ENCODE measurements at regions not wholly inside any gene's neighbourhood (a gene's known extent, or its start where the extent isn't known, plus 50 kb on each side); places are given as distances from the start of the nearest gene placed in this dataset.

DNA sequence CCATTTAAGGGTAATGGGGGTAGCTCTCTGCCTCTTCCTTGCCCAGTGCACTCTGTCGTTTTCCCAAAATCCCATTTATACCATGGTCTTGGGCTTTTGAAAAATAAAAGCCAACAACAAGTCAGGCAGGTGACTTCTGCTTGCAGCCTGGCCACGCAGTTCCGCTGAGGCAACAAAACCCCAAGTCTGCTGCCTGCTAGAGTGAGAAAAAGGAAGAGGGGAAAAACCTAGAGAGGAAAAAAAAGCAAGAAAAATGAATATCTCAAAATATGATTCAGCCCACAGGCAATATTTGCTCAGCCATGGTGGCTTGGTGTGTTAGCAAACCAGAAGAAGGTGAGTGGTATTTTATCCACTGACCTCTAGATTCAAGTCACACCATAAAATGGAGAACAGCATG is 148.2 kb upstream of the FSTL4 start:
- no peaks in the 10 kb centered on the region for H3K36me3 ChIP-seq
- ATAC-seq (no peak), DNase-seq (no peak)
- no peak overlapping the region for H3K27ac ChIP-seq
- TF ChIP-seq, protein P1, sequence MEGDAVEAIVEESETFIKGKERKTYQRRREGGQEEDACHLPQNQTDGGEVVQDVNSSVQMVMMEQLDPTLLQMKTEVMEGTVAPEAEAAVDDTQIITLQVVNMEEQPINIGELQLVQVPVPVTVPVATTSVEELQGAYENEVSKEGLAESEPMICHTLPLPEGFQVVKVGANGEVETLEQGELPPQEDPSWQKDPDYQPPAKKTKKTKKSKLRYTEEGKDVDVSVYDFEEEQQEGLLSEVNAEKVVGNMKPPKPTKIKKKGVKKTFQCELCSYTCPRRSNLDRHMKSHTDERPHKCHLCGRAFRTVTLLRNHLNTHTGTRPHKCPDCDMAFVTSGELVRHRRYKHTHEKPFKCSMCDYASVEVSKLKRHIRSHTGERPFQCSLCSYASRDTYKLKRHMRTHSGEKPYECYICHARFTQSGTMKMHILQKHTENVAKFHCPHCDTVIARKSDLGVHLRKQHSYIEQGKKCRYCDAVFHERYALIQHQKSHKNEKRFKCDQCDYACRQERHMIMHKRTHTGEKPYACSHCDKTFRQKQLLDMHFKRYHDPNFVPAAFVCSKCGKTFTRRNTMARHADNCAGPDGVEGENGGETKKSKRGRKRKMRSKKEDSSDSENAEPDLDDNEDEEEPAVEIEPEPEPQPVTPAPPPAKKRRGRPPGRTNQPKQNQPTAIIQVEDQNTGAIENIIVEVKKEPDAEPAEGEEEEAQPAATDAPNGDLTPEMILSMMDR (IDR thresholded peaks at IDR 0.05) = no peak
- no peak overlapping the region for H3K4me3 ChIP-seq
- intact Hi-C loops (cut with DNase I) = no loop called here
- no peaks in the 10 kb centered on the region for H3K27me3 ChIP-seq (ENCODE audit: low read depth)
- no peaks in the 10 kb centered on the region for H3K4me1 ChIP-seq
- H3K9me3 ChIP-seq = no peaks in the 10 kb centered on the region

- Histone ChIP-seq H3K4me3 (no peak overlapping the region), H3K4me1 (no peaks in the 10 kb centered on the region), H3K9me3 (no peaks in the 10 kb centered on the region), H3K36me3 (no peaks in the 10 kb centered on the region), H3K27ac (no peak overlapping the region), H3K27me3 (ENCODE audit: low read depth) (no peaks in the 10 kb centered on the region)
- TF ChIP-seq, protein P1 (IDR thresholded peaks at IDR 0.05) = no peak
- intact Hi-C loops (cut with DNase I) = no loop called here
- no peak for DNase-seq
- no peak for ATAC-seq
Observed at GRCh38 chr5:133758641-133759040, 146.3 kb upstream of the FSTL4 start.

DNA sequence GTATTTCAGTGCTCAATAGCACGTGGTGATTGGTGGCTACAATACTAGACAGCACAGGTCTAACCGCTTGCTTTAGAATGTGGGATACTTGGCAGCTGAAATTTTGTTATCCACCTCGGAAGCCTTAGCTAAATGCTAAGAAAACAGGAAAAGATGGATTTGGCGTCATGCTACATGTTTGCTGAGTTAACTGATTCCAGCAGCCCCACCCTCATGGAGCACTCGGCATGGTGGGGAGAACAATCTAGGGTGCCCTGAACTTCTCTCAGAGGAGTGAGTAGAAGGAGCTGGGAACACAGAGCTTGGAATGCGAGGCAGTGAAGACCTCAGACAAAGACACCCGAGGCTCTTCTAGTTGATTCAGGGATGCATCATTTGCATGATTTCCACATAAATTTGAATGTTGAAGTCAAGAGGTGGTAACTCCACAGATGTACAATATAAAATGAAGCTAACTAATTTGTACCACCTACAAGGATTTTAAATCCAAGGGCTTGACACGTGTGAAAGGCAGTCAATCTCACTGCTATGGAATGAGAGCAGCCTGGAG is 145.1 kb upstream of the FSTL4 start:
- no peaks in the 10 kb centered on the region for H3K9me3 ChIP-seq
- H3K4me1 ChIP-seq = no peaks in the 10 kb centered on the region
- ATAC-seq (no peak), DNase-seq (no peak)
- H3K27me3 ChIP-seq (ENCODE audit: low read depth) = no peaks in the 10 kb centered on the region
- no peaks in the 10 kb centered on the region for H3K36me3 ChIP-seq
- TF ChIP-seq, protein P1 (IDR thresholded peaks at IDR 0.05) = no peak
- no peak overlapping the region for H3K27ac ChIP-seq
- no peak overlapping the region for H3K4me3 ChIP-seq
- intact Hi-C loops (cut with DNase I) = no loop called here

- no peaks in the 10 kb centered on the region for H3K36me3 ChIP-seq
Observed at GRCh38 chr5:133756756-133757155, 144.4 kb upstream of the FSTL4 start.

DNA sequence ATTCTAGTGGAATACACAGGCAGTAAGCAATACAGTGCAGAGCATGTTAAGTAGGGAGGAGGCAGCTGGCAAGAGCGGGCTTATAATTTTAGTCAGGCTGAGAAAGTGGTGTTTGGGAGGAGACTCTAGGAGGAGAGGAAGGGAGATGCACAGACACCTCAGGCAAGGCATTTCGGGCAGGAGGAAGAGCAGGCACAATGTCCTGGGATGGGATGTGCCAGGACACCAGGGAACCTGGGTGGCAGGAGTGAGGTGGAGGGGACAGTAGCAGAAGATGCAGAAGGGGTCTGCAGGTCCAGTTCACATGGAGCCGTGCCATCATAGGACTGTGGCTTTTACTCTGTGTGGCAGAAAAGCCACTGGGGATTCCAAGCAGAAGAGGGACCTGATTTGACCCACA is 143.7 kb upstream of the FSTL4 start:
- TF ChIP-seq, protein P1 (IDR thresholded peaks at IDR 0.05) = no peak
- no peaks in the 10 kb centered on the region for H3K9me3 ChIP-seq
- H3K27me3 ChIP-seq (ENCODE audit: low read depth) = no peaks in the 10 kb centered on the region
- H3K4me3 ChIP-seq = no peak overlapping the region
- intact Hi-C loops (cut with DNase I) = no loop called here
- no peaks in the 10 kb centered on the region for H3K4me1 ChIP-seq
- H3K27ac ChIP-seq = no peak overlapping the region
- no peaks in the 10 kb centered on the region for H3K36me3 ChIP-seq
- DNase-seq (no peak), ATAC-seq (no peak)

More at GRCh38 chr5:133756756-133757155, 144.4 kb upstream of the FSTL4 start:
- Histone ChIP-seq H3K4me3 (no peak overlapping the region), H3K9me3 (no peaks in the 10 kb centered on the region), H3K4me1 (no peaks in the 10 kb centered on the region), H3K27ac (no peak overlapping the region), H3K27me3 (ENCODE audit: low read depth) (no peaks in the 10 kb centered on the region)
- intact Hi-C loops (cut with DNase I) = no loop called here
- DNase-seq (no peak), ATAC-seq (no peak)
- TF ChIP-seq, protein P1 (IDR thresholded peaks at IDR 0.05) = no peak
